ENCODE measurements at regions not wholly inside any gene's neighbourhood (a gene's known extent, or its start where the extent isn't known, plus 50 kb on each side); places are given as distances from the start of the nearest gene placed in this dataset.

- no peak for TF ChIP-seq CTCF (IDR thresholded peaks at IDR 0.05)
- no peak for TF ChIP-seq EP300 (IDR thresholded peaks at IDR 0.05)
- no peak for TF ChIP-seq POLR2A (IDR thresholded peaks at IDR 0.05)
These were observed 682.2 kb upstream of the ANKRD30A start for GRCh38 chr10:36443233-36443632.
